Right atrium auricular region (tissue), 2 donors: ENCODE measurements at regions not wholly inside any gene's neighbourhood (a gene's known extent, or its start where the extent isn't known, plus 50 kb on each side); places are given as distances from the start of the nearest gene placed in this dataset.

ENCODE experiments used
- DNase-seq: peaks from one replicate; pipeline ENCODE4 v3.0.0-alpha.2; 2019; ENCODE audit warnings: low spot score
- H3K27ac ChIP-seq, 2 donors: fragments of 200-600 bp; sonication (generic); 1 replicate in 1 of 2; 2 replicates in 1 of 2; pipeline ENCODE4 v1.5.1; 2016 to 2019
- H3K27me3 ChIP-seq, 2 donors: fragments of 200-600 bp; sonication (generic); one replicate each; pipeline versions ENCODE4 v1.5.1 to v1.6.0; 2017 to 2019
- H3K36me3 ChIP-seq: fragments of 200-600 bp; sonication (generic); one replicate; pipeline ENCODE4 v1.5.1; 2016
- H3K4me1 ChIP-seq, 2 donors: fragments of 200-600 bp; sonication (generic); one replicate each; pipeline versions ENCODE4 v1.5.1 to v1.6.0; 2017 to 2019
- H3K4me3 ChIP-seq, 2 donors: fragments of 200-600 bp; sonication (generic); 1 replicate in 1 of 2; 2 replicates in 1 of 2; pipeline ENCODE4 v1.5.1; 2017 to 2019; ENCODE audit warnings: mild to moderate bottlenecking in 1 of 2, moderate library complexity in 1 of 2
- H3K9me3 ChIP-seq, 2 donors: fragments of 200-600 bp; sonication (generic); one replicate each; pipeline ENCODE4 v1.5.1; 2019
- TF ChIP-seq, protein P1 (sequence below), 2 donors: fragments of 200-600 bp; sonication (generic); IDR thresholded peaks; one replicate each; pipeline ENCODE4 v1.5.1; 2019; ENCODE audit warnings: antibody characterized with exemption in 2 of 2

DNA sequence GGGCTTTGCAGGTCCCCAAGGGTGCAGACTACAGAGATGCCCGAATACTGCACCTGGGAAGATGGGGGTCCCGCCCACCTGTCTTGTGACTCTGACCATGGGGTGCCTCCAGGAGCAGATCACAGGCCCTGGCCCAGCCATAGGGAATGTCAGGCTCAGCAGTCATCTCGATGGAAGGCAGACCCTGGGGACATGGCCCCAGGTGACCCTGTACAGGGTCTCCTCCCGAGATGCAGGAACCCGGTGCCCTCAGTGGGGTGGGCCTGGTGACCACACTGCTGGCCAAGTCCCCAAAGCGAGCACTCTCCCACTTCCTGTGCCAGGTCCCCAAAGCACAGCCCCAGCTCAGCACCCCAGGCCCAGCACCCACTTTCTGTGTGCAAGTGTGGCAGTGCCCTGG lies 903.7 kb upstream of the USP15 start:
- no peaks in the 10 kb centered on the region for H3K9me3 ChIP-seq
- no peak for DNase-seq
- TF ChIP-seq, protein P1, sequence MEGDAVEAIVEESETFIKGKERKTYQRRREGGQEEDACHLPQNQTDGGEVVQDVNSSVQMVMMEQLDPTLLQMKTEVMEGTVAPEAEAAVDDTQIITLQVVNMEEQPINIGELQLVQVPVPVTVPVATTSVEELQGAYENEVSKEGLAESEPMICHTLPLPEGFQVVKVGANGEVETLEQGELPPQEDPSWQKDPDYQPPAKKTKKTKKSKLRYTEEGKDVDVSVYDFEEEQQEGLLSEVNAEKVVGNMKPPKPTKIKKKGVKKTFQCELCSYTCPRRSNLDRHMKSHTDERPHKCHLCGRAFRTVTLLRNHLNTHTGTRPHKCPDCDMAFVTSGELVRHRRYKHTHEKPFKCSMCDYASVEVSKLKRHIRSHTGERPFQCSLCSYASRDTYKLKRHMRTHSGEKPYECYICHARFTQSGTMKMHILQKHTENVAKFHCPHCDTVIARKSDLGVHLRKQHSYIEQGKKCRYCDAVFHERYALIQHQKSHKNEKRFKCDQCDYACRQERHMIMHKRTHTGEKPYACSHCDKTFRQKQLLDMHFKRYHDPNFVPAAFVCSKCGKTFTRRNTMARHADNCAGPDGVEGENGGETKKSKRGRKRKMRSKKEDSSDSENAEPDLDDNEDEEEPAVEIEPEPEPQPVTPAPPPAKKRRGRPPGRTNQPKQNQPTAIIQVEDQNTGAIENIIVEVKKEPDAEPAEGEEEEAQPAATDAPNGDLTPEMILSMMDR (IDR thresholded peaks at IDR 0.05) = no peak
- H3K27ac ChIP-seq = no peak overlapping the region
- no peaks in the 10 kb centered on the region for H3K4me1 ChIP-seq
- no peak overlapping the region for H3K4me3 ChIP-seq
- H3K36me3 ChIP-seq = no peaks in the 10 kb centered on the region
- no peaks in the 10 kb centered on the region for H3K27me3 ChIP-seq

DNA sequence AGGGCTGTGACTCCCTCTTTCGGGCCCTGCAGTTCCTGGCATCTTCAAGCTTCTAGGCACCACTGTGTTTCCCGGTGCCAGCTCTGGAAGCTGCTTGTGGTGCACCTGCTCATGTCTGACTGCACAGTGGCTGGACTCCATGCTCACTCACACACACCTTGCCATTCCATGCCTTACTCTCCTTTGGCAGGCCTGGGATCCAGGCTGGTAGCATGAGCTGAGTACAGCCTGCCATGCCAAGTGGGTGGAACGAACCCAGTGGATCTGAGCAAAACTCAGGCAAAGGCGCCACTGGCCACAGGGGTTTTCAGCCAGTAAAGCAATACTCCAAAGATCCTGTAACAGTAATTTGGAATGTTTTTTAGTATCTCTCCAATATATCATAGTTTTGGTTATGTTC lies 902.7 kb upstream of the USP15 start:
- H3K4me1 ChIP-seq = no peaks in the 10 kb centered on the region
- no peaks in the 10 kb centered on the region for H3K9me3 ChIP-seq
- DNase-seq = no peak
- no peaks in the 10 kb centered on the region for H3K27me3 ChIP-seq
- TF ChIP-seq, protein P1 (IDR thresholded peaks at IDR 0.05) = no peak
- no peak overlapping the region for H3K4me3 ChIP-seq
- H3K36me3 ChIP-seq = no peaks in the 10 kb centered on the region
- H3K27ac ChIP-seq = no peak overlapping the region

DNA sequence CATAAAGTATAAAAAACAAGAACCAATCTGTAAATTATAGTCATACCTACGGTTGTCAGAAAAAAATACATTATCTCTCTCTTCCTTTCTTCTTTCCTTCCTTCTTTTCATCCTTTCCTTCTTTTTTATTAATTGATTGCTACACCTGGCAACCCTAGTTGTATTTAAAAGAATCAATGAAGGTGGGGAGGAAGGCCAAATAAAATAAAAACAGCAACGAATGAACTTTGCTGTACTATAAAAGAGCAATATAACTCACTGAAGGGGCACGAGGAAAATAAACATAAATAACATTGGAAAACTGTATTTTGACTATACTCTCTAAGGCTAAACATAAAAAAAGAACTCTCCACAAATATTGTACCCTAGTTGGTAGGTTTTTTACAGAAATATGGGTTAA lies 898.2 kb upstream of the USP15 start:
- TF ChIP-seq, protein P1 (IDR thresholded peaks at IDR 0.05) = no peak
- H3K27me3 ChIP-seq = no peaks in the 10 kb centered on the region

DNA sequence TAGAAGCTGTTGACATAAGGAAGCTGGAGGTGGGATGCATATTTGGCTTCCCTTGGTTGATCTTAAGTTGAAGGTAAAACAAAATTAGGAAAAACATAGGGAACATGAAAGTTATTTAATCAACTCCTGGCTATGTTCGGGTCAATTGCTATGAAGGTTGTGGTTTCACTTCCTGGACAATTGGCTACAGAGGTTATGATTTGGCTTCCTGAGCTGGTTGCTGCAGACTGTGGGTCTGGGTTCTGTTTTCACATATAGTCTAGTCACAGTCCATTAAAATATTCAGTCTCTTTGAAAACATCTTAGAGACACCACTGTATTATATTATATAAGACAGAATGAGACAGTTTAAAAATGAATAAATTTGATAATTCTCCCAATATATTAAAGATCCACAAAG lies 895.2 kb upstream of the USP15 start:
- H3K4me1 ChIP-seq = no peaks in the 10 kb centered on the region
- no peak overlapping the region for H3K4me3 ChIP-seq
- TF ChIP-seq, protein P1 (IDR thresholded peaks at IDR 0.05) = no peak
- H3K27ac ChIP-seq = no peak overlapping the region
- DNase-seq = no peak
- no peaks in the 10 kb centered on the region for H3K9me3 ChIP-seq
- no peaks in the 10 kb centered on the region for H3K27me3 ChIP-seq
- H3K36me3 ChIP-seq = no peaks in the 10 kb centered on the region

More for the DNA sequence above, 898.2 kb upstream of the USP15 start:
- Histone ChIP-seq H3K27ac (no peak overlapping the region), H3K4me1 (no peaks in the 10 kb centered on the region), H3K36me3 (no peaks in the 10 kb centered on the region), H3K4me3 (no peak overlapping the region), H3K9me3 (no peaks in the 10 kb centered on the region)
- no peak for DNase-seq

DNA sequence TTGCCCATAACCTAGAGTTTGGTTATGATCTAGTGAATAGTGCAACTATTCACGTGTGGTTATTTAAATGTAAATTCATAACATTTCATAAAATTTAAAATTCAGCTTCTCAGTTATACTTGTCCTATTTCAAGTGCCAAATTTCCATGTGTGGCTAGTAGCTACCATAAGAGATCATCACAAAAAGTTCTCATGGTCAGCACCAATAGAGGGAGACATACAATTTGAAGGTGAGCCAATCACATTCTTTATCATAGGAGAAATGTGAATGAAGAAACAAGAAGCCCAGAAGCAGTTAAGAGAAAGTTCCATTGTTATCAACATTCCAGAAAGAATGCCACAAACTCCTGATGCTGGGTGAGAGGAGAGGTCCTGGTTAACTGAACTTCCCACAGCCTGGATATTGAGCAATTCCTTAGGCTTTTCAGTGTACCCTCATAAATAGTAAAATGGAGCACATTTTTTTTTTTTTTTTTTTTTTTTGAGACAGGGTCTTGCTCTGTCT lies 892.9 kb upstream of the USP15 start:
- no peaks in the 10 kb centered on the region for H3K4me1 ChIP-seq
- TF ChIP-seq, protein P1 (IDR thresholded peaks at IDR 0.05) = no peak
- DNase-seq = no peak
- H3K4me3 ChIP-seq = no peak overlapping the region
- H3K27ac ChIP-seq = no peak overlapping the region
- no peaks in the 10 kb centered on the region for H3K27me3 ChIP-seq
- H3K36me3 ChIP-seq = no peaks in the 10 kb centered on the region
- H3K9me3 ChIP-seq = no peaks in the 10 kb centered on the region

DNA sequence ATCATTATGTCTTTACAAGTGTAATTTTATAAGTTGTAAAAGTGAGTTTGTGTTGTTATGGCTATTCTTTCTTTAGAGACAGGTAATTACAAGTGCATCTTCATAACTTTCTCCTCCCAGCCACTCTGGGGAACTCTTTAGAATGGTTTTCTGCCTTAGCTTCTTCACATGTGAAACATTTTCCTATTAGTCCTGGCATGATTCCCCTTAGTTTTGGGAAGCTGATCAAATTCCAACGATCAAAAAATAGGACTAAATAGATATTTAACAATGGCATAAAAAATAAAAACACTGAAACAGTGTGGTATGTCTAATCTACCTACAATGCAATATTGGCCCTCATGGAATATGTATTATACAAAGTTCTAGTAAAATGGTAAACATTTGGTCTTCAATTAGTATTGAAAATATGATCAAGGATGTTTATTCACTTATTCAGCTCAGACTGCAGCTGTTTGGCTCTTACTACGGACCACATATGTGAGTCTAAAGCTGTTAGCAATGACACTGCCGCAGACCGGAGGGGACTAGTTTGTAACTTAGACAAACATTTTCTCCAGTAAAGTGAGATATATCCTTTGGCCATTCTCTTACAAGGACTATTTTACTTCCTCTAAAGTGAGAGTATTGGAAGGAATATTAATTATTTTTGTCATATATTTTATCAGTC lies 890.8 kb upstream of the USP15 start:
- no peak overlapping the region for H3K27ac ChIP-seq
- no peaks in the 10 kb centered on the region for H3K27me3 ChIP-seq
- H3K9me3 ChIP-seq = no peaks in the 10 kb centered on the region
- TF ChIP-seq, protein P1 (IDR thresholded peaks at IDR 0.05) = no peak
- H3K4me1 ChIP-seq = no peaks in the 10 kb centered on the region
- no peak for DNase-seq
- H3K4me3 ChIP-seq = no peak overlapping the region
- no peaks in the 10 kb centered on the region for H3K36me3 ChIP-seq
